HG03097 (cell line): ENCODE measurements at regions not wholly inside any gene's neighbourhood (a gene's known extent, or its start where the extent isn't known, plus 50 kb on each side); places are given as distances from the start of the nearest gene placed in this dataset.

Experiments
- ATAC-seq: cut with Tn5 transposase; IDR thresholded peaks from one replicate; pipeline ENCODE4 v1.9.1; 2021; ENCODE audit not compliant: unreplicated experiment, low FRiP score

DNA sequence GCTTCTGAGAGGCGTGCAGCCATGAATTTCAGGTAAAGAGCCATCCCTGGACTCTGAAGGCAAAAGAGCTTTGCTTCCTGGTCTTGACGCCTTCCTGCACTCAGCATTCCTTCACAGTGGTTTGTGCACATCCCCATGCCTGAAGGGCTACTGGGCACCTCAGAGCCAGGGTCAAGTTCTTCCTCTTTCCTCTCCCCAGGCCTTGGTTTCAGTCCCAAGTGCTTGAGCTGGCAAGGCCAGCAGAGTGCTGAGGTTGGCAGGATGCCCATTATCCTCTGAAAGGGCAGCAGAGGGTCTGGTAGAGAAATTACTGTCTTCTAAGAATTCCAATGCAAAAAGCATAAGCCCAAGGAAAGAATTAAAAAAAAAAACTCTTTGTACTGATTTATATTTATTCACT lies 1064.9 kb downstream of the TTLL7 start:
- ATAC-seq = no peak

DNA sequence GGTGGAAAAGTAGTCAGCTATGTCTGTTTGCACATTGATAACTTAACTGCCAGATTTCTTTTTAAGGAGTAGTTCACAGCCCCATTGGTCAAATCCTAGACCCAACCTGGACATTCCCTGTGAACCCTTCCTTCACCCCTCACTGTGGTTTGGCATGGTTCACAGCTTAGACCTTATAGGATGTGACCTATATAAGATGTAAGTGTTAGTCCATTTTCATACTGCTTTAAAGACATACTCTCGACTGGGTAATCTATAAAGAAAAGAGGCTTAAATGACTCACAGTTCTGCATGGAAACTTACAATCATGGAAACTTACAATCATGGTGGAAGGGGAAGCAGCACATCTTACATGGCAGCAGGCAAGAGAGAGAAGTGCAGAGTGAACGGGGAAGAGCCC lies 1066.2 kb downstream of the TTLL7 start:
- no peak for ATAC-seq

DNA sequence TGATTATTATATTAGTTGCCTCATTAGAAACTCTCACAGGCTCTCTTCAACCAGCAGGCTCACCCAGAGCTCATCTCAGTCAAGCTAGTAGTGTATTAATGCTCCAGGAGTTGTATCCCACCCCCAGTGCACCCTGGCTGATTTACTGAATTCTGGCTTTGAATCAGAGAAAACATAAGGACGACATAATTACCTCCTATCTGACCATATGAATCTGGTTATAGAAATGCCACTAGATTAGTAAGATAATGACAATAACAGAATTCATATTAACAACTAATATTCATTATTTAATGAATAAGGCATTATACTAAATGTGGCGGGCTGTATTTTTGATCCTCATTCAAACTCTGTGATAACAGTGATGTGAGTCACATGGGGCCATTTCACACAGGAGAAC lies 1066.7 kb downstream of the TTLL7 start:
- no peak for ATAC-seq

DNA sequence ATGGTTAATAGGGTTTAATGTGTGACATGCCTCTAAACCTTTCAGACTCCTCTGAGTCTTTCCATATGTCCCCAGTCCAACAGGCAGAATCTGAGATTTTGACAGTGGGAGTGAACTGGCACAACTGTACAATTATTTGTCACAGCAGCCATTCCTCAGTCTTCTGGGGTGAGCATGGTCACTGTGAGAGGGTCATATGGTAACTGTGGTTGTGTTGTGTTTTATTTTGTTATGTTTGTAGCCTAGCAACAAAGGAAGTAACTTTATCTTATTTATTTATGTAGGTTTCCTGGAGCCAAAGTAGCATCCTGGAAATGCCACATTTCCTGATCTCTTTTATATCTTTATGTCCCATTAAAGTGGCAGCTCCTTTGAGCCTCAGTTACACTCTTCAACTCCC lies 1067.9 kb downstream of the TTLL7 start:
- no peak for ATAC-seq

DNA sequence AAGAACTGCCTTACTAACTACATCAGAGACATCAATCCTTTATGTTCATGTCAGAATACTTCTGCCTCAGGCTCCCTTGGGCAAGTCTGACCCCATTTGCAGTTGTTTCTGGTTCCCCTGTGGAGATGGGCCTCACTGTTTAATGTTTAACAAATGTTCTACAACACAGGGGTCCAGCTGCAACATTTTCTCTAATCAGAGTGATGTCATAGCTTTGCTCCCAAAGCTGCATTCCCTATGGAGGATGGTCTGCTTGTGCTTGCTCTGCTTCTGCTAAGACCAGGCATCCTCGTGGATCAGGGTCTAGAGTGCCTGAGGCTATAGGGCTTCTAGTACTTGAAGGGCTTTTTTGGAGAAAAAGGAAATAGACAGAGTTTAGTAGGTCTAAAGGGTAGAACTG lies 1071.2 kb downstream of the TTLL7 start:
- no peak for ATAC-seq

DNA sequence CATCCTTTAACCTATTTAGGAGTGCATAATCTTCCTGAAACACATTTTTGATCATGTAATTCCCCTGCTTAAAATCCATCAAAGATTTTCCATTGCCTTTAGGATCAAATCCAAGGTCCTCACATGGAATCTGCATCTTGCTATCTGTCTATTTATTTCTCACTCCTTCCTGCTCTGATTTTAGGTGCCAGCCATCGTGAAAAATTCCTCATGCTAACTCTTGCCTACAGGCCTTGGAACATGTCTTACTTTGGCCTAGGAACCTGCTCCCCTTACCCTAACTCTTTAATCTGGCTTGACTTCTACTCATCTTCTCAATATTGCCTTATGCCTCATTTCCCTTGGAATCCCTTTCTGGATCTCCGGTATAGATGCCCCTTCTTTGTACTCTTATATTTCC lies 1074.3 kb downstream of the TTLL7 start:
- no peak for ATAC-seq

DNA sequence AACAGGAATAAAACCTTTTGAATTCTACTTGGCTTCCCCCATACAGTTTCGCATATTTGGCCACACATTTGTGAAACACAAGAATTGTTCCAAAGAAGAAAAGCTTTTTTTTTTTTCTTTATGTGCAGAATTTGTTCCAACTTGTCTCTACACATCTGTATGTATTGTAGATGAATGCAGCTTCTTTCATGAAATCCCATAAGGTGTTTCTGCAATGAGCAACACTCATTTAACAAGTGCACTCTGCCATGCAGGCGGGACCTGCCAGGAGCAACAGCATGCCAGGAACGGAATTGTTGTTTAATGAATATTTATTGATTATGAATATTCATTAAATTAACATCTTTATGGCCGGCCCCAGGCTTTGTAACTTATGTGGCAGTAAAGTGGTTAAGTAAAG lies 1075.0 kb downstream of the TTLL7 start:
- ATAC-seq = no peak

DNA sequence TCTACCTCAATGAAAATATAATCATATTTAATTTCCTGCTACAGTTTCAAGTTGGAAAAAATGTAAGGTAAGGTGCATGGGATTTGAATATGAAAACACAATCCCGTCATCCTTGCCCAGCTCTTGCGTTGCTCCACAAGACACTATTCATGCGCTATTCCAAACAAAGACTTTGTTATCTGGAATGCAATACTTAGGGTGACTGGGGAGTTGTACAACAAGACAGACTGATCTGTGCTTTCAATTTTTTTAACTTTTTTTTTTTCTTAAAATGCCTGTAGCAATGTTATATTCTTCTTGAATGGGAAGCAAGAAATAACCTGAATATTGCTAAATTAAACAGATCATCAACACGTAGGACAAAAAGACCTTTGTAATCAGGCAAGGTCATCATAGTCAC lies 1077.2 kb downstream of the TTLL7 start:
- ATAC-seq = no peak

DNA sequence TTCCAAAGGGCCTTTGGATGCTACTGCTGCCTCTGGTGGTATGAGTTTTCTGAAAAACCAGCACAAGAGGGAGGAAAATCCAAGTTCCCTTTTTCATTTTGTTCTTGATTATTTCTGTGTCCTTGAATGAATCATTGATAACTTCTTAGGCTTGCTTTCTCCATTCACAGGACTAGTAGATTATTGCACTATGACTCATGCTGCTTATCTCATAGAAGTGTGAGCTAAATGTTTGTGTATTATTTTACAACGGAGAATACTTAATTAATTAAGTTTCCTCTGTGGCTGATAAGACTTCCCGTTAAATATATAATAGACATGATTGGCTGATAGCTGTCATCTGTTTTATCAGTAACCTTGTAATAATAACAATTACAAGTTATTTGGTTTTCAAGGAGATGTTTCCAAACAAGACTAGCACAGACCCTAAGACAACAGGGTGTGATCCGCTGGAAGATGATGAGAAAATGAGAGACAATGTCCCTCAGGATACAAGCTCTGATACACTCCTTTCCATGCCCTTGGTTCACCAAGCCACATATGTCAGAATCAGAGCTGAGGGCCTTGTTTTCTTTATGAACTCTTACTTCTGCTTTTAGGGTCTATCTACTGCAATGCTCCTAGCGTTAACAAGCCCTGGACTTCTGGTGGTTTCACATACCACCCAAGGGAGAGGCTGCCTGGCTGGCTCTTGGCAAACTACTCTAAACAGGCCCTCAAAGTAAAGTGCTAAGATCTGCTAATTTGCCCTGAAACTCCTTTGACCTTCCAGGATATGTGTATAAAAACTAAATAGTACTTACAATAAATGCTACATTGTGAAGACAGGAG lies 1078.3 kb downstream of the TTLL7 start:
- ATAC-seq = no peak

DNA sequence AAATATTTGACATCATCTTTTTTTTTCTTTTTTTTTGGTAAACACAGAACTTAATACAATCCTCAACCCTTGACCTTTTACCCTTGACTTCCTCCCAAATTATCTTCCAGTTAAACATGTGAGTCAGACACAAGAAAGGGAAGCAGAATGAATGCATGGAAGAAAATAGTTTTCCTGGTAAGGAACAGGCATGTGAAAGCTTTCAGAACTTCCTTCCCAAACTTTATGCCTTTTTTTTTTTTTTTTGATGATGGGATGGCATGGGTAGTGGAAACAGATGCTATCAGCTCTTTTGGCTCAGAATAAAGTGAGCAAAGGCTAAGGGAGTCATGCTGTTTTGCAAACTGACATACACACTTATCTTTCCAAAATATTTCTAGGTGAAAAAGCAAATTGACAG lies 1079.1 kb downstream of the TTLL7 start:
- no peak for ATAC-seq

DNA sequence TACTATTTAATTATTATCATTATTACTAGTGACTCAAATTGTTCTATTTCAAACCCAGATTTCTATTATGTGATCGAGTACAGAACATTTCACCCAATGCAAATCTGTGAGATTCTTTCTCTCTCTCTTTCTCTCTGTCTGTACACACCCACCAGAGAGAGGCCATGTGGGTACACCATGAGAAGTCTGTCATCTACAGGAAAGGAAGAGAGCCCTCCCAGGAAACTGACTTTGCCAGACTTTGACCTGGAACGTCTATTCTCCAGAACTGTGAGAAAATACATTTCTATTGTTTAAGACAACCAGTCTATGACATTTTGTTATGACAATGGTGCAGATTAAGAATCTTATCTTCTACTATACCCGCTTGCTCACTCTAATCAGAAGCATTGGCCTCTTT lies 1091.6 kb downstream of the TTLL7 start:
- ATAC-seq = no peak

DNA sequence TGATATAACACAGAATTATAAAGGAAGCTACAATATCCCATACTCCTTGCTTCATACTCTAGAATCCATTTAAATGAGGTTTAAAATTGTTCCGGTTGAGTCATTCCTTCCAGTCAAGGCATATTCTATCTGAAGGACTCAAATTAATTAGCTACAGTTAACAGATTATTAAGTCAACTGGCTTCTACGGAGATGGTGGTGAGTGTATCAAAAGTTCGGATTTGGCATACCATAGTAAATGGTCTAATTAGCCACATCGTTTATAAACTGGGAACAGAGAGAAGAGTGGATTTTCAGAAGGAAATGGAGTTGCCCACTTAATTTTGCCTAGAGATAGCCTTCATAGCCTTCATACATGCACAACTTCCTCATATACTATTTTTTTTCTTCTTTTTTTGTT lies 1095.3 kb downstream of the TTLL7 start:
- no peak for ATAC-seq

DNA sequence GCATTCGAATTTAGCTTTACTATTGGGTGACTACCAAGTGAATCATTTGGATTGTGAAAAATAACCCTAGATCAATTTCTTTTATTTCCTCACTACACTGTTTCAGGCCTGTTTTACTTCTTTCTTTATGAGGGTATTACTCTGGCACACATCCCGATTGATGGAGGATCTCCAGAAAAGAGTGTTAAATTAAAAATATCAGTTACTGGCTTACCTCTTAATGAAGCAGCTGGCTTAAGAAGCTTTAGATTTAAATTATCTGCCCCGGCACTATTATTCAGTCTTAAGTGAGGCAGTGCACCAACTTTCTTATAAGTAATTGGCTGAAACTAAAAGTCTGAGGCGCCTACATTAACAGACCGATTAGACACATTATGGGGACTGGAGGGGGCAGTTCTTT lies 1097.4 kb downstream of the TTLL7 start:
- ATAC-seq = no peak

DNA sequence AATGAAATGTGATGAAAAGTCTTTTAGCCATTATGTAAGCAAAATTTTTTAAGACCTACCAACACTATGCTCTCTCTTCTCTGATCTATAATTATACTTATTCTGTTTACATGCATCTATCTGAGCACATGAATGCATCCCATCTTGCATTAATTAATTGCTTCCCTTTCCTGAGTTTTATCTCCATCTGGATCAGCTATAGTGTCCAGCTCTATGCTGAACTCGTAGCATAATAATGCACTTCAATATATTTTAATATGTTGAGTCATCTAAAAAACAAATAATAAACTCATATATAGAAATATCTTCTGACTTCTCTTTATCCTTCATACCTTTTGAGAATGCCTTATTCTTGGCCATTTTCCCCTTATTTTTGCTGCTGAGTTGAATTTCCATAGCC lies 1097.8 kb downstream of the TTLL7 start:
- ATAC-seq = no peak

DNA sequence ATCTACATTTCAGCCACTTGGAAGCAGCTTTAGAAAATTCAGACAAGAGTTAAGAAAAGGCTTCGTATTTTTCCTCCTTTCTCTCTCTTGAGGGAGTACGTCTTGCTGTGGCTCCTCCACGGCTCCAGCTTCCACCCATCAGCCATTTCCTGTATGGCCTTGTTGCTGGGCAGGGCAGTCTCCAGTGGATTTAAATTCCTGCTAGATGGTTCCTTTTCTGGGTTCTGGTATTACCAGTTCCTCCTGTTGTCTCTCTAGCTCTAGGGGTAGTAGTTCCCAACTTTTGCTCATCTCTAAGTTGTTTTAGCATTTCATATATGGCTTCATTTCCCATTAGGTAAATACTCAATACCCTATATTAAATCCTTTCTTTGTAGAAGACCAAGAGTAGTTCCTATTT lies 1098.3 kb downstream of the ADGRL2 start:
- ATAC-seq = no peak

DNA sequence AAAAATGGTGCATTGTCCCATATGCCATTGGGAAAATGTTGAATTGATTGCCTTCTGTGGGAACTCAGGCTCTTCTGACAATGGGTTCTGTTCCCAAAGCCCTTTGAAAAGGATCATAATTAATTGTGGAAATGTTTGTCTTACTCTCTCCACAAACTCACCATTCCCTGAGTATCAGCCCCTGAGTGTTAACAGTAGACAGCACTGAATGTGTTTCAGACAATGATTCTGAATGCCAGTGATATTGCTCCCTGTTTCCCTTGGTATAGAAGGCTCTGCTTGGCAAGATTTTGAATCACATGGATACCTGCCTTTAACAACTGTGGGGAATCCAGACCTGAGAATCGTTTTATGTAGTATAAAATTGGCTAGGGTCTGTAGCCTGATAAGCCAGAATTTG lies 1096.8 kb downstream of the ADGRL2 start:
- ATAC-seq = no peak

DNA sequence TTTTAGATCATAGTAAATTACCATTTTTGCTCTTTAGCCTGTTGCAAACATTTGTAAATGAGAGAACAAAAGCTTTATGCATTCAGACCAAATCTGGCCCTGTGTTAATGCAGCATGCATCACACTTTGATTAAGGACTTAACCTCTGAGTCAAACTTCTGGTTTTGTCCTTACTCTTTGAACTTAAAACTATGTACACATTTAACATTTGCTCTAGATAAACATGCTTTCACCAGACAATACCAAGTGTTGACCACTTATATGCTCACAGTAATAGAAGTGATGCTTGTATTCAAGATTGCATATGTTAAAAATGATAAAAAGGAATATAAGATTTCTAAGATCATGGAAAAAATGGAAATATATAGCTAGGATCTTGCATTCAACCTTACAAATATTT lies 1095.3 kb downstream of the ADGRL2 start:
- ATAC-seq = no peak

DNA sequence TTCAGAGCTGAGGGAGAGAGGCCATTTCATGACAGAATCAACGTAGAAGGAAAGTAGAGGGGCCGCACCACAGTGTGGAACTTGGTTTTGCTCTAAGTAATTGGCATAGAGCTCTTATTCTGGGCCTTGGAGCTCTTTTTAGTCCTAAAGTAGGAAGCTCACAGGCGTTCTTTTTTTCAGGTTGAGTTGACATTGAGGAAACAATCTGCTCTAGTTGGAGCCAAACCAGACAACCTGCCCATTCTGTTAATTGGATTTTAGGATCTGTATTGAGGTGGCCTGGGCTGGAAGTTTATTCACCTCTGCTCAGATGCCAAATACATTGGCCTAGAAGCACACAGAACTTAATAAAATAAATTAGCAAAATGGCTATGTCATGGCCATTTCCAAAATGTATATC lies 1093.9 kb downstream of the ADGRL2 start:
- ATAC-seq = no peak

DNA sequence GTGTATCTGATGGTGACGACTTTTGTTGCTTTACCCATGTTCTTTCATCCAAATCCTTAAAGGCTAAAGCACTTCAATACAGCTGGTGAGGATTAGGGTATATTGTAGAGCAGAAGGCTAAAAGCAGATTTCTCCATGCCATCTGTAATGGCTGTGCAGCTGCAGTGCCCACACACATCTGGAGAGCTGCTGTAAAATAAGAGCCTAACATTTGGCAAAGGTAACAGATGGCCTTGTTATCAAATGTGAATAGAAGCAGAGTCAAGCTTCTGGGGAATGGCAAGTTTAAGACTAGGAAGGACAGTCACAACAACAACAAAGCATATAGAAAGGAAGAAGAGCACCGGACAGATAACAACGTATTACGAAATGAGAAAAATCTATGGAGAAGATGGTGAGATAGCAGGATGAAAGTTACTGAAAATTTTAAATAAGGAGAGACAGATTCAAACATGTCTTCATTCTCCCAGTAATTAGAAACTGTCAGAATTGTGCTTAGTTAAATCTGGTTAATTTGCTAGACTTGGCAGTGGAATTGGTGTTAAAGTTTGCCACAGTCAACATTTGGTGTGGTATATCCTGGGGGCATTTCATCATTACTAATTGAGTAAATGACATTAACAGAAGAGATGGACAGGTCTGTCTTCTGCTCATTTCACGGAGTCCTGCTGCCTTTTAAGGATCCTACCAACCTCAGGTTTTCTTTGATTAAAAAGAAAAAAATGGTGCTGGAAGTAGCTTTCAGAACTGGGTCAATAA lies 1093.2 kb downstream of the ADGRL2 start:
- no peak for ATAC-seq

DNA sequence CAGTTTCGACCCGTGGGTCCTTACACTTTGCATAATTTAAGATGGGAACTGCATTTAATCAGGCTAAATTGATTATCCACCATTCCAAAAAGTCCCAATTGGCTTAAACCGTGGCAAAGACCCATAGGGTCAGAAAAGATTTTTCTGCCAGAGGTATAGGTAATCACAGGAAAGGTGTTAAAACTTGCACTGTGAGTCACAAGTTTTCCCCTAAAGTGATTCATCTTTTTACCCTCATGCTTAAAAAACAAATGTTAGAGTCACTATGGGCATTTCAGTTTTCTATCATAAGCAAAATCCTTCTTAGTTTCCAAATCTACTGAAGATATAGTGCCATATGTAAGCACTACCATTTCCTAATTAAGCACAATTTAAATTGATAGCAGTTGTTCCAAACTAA lies 1079.8 kb downstream of the ADGRL2 start:
- ATAC-seq = no peak

DNA sequence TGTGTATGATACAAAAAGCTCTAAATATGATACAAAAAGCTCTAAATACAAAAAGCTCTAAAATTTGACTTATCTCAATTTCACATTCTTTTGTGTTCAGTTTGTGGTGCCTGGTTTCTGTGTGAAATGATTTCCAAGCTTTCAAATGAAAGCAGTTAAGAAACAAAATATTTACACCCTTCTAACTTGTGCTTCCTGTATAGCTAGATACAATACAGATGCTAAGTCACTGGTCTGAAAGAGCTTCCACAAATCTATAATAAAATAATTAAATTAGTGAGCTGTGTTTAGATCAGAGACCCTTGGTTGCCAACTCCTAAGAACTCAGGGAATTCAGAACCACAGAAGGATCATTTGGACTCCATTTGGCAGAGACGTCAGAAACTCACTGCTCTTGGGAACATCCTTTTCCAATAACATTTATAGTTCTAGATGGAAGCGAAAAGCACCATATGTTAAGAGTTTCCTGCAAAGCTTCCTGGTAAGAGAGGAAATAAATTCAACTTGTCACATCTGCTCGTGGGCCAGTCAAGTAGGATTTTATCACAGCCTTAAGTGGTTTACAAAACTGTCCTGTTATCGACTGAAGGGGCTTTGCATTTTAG lies 1079.1 kb downstream of the ADGRL2 start:
- ATAC-seq = no peak

DNA sequence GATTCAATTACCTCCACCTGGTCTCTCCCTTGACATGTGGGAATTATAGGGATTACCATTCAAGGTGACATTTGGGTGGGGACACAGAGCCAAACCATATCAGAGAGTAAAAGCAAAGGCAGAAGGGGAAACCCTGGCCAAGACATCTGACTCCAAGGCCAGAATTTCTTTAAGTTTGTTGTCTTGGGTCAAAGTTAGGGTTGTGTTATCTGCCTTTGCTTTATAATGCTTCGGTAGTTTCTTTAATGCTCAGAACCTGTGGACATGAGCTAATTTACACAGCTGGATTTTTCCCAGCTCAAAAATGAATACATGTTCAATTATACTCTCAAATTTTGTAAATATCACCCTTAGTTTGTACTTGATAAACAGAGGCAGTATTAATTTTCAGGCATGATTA lies 1074.4 kb downstream of the ADGRL2 start:
- no peak for ATAC-seq
